Endometrium (tissue), 2 donors: ENCODE measurements at regions not wholly inside any gene's neighbourhood (a gene's known extent, or its start where the extent isn't known, plus 50 kb on each side); places are given as distances from the start of the nearest gene placed in this dataset.

ENCODE experiments used
- FAIRE-seq: peaks from 2 replicates; lab custom pipeline; 2012; peaks lifted over from hg19 to GRCh38; lab: Jason Lieb, UNC
- donor health status: control.
- donor health status: control.

- no peak for FAIRE-seq
These were observed 1354.9 kb upstream of the TMEFF2 start for GRCh38 chr2:193549661-193550060.

GRCh38 chr2:193542762-193543161 is 1348.0 kb upstream of the TMEFF2 start:
- no peak for FAIRE-seq

GRCh38 chr2:193539188-193539587 is 1344.5 kb upstream of the TMEFF2 start:
- FAIRE-seq: no peak

GRCh38 chr2:193538061-193538460 is 1343.3 kb upstream of the TMEFF2 start:
- FAIRE-seq: no peak

GRCh38 chr2:193537531-193537930 is 1342.8 kb upstream of the TMEFF2 start:
- no peak for FAIRE-seq

- no peak for FAIRE-seq
These were observed 1333.7 kb upstream of the TMEFF2 start for GRCh38 chr2:193528458-193528857.

- FAIRE-seq: no peak
These were observed 1332.4 kb upstream of the TMEFF2 start for GRCh38 chr2:193527146-193527545.

- FAIRE-seq: no peak
These were observed 1328.9 kb upstream of the TMEFF2 start for GRCh38 chr2:193523662-193524061.

- no peak for FAIRE-seq
These were observed 1326.8 kb upstream of the TMEFF2 start for GRCh38 chr2:193521523-193521922.

- no peak for FAIRE-seq
These were observed 1326.2 kb upstream of the TMEFF2 start for GRCh38 chr2:193520709-193521458.

- FAIRE-seq: no peak
These were observed 1323.5 kb upstream of the TMEFF2 start for GRCh38 chr2:193518041-193518817.

- FAIRE-seq: no peak
These were observed 1322.9 kb upstream of the TMEFF2 start for GRCh38 chr2:193517615-193518014.

GRCh38 chr2:193506035-193506434 is 1311.3 kb upstream of the TMEFF2 start:
- FAIRE-seq: no peak

GRCh38 chr2:193505620-193506019 is 1310.9 kb upstream of the TMEFF2 start:
- no peak for FAIRE-seq

GRCh38 chr2:193502363-193503035 is 1307.8 kb upstream of the TMEFF2 start:
- no peak for FAIRE-seq

- no peak for FAIRE-seq
These were observed 1302.1 kb upstream of the TMEFF2 start for GRCh38 chr2:193496786-193497185.

- FAIRE-seq: no peak
These were observed 1287.8 kb upstream of the TMEFF2 start for GRCh38 chr2:193482557-193482956.

GRCh38 chr2:193480187-193480586 is 1285.5 kb upstream of the TMEFF2 start:
- FAIRE-seq: no peak

- FAIRE-seq: no peak
These were observed 1281.6 kb upstream of the TMEFF2 start for GRCh38 chr2:193476171-193476800.

GRCh38 chr2:193475038-193475437 is 1280.3 kb upstream of the TMEFF2 start:
- FAIRE-seq: no peak

GRCh38 chr2:193469251-193469650 is 1274.5 kb upstream of the TMEFF2 start:
- FAIRE-seq: no peak

- FAIRE-seq: no peak
These were observed 1272.7 kb upstream of the TMEFF2 start for GRCh38 chr2:193467276-193467987.
